ENCODE measurements at regions not wholly inside any gene's neighbourhood (a gene's known extent, or its start where the extent isn't known, plus 50 kb on each side); places are given as distances from the start of the nearest gene placed in this dataset.

GRCh38 chr11:19499999-19500398, 212.6 kb upstream of the NAV2 start:
- TF ChIP-seq CTCF (IDR thresholded peaks at IDR 0.05; ENCODE audit: low read depth, low read length): no peak
- no peak for TF ChIP-seq EZH2phosphoT487 (IDR thresholded peaks at IDR 0.05; ENCODE audit: low read depth)
